DMS 273 (cell line): ENCODE measurements at regions not wholly inside any gene's neighbourhood (a gene's known extent, or its start where the extent isn't known, plus 50 kb on each side); places are given as distances from the start of the nearest gene placed in this dataset.
"Not testable (repeated sequence)": the region's sequence is repeated elsewhere in the genome, so short reads cannot be mapped to it uniquely, and the experiment has no call there.

ENCODE experiments used
- DNase-seq: peaks from one replicate; lab custom pipeline; 2025; ENCODE audit not compliant: unreplicated experiment; lab: John Stamatoyannopoulos, UW

DNA sequence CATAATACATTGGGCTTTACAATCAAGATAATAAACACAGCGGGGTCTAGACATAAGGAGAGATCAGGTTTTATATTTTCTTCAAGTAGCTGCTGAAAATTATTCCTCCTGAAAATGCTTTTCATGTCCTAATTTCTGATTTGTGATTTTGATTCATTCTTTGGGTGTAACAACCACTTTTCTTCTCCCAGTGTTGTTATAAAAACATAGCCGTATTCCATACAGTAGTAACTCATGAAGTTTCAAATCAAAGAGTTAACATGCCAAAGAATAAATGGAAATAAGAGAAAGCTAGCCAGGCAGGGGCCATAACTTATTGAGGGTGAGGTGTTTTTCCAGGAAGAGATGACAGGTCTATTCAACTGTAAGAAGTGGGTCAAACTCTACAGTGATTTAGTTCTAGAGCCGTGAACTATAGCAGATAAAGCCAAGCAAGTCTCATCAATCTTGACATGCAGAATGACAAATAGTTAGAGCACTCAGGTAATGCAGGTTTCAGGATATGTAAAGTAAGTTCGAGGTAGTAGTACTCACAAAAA is 934.4 kb upstream of the SLITRK1 start:
- DNase-seq = no peak

DNA sequence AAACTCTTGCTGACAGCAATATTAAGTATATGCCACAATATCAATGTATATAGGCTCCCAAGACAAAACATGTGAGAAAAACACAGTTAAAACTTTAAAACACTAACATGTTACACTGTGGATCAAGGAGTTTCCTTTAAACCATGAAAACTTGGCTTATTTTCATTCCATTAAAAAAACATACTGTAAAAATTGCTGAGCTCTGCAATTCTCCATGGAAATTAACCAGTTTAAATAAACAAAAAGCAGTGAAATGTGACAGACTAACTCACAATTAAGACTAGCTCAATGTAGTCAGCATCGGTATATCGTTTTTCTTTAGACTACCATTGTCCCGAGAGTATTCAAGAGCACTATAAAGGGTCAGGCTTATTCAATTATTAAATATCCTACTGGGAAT is 930.5 kb upstream of the SLITRK1 start:
- no peak for DNase-seq

DNA sequence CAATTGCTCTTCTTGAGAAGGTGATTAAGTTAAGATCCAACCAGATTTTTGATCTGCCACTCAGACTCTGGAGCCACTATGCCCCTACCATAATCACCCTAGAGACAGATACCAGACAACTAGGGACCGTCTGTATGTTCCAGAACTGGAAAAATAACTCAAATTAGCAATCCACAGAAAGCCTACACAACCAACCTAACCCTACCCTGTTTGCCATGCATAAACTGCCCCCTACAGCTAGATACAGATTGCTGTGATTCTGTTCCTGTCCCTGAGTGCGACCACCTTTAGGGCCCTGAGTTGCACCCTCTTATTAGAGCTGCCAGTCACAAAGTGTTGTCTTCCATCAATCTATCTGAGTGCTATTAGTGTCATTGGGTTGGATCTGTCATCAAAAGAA is 929.8 kb upstream of the SLITRK1 start:
- DNase-seq = no peak

DNA sequence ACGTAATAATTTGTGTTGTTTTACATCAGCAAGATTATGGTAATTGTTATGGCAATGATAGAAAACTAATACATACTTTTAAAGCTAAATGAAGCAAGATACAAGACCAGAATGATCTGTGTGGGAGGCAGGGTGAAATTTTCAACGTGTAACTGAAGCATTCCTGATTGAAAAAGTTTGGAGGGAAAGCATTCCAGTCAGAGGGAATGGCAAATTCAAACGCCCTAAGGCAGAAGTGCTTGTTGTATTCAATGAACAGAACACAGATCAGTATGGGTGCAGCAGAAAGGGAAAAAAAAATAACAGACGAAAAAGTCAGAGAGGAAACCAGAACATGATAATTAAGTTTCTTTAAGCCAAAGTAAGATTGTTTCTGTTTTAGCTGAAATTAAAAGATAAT is 928.5 kb upstream of the SLITRK1 start:
- no peak for DNase-seq

DNA sequence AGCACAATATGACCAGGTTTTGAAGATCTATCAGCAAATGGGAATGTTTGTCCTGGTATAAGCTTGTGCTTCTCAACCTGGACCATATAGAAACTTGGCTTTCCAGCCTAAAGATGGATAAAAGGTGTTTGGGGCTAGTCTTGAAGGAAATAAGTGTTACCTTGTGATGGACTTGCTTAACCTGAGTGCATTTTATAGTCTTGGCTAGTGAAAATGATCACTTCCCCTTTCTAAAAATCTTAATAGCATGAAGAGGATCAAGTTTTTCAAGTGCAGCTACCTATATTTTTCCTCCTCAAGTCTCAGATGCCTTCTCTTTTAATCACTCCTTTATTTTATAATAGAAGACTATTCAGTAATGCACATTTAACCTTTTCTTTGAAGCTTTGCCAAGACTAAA is 919.8 kb upstream of the SLITRK1 start:
- no peak for DNase-seq

DNA sequence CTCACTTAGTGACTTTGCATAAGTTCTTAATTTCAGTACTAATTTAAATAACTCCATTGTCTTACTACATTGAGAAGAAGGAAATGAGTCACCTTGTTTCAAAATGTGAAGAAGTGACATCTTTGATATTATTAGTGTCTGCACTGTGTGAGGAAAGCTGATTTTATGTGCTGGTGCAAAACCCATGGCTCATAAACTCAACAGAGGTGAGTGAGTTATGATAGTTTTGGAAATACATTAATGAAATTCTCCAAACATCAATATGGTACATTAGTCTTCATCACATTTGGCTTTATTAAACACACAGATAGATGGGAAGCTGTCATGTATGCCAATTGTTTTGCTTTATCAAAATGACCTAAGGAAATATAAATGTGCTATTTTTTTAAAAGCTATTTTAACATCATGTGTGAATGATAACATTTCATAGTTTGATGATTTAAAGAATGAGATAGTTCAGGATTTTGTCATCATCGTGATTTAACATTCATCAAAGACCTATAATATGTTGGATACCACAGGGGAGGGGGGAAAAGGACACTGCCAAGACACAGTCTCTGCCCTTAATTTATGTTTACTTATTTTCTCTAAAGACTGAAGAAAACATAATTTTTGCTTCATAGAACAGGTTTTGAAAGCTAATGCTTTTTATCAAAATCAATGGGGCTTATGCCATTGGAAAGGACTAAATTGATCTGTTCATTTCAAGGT is 902.3 kb upstream of the SLITRK1 start:
- no peak for DNase-seq

DNA sequence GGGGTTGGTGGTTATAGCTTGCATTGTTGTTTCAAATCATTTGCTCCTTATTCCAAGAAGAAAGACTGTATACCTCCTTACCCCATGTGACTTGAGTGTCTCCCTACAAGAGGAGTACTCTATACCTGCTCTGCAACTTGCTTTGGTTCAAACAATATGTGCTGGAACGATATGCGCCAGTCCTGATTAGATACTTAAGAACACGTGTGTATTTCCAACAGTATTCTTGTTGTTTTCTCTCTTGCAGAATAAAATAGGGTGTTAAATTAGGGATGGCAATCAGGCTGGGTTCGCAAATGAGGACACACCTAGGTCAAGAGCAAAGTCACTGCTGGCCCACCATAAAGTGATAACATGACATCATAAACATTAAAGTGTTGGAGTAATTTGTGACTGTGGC is 895.0 kb upstream of the SLITRK1 start:
- no peak for DNase-seq

DNA sequence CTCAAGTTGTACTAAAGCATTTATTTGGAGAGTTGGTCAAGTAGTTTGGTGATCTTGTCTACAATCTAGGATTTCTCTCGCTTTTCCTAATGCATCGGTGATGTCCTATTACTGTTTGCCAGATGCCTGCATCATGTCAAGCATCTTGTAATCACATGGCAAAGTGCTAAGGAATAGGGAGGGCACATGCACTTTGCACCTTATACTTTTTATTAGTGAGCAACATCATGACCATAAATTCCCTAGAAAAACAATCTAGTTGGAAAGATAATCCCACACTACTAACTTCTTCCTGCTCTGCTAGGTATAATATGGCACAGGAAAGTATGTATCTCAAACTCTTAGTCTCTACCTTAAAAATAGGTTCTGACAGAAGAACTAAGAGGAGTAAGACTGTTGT is 894.3 kb upstream of the SLITRK1 start:
- DNase-seq = no peak

DNA sequence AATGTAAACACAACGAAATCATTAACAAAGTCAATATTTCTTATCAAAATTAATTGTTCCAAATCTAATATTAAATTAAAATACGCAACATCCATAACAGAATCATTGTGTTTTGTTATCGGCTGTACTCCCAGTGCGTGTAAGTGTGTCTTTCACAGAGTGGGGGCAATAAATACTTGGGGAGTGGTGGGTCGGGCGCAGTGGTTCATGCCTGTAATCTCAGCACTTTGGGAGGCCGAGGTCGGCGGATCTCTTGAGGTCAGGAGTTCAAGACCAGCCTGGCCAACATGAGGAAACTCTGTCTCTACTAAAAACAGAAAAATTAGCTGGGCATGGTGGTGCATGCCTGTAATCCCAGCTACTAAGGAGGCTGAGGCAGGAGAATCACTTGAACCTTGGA is 893.6 kb upstream of the SLITRK1 start:
- not testable (repeated sequence) for DNase-seq

DNA sequence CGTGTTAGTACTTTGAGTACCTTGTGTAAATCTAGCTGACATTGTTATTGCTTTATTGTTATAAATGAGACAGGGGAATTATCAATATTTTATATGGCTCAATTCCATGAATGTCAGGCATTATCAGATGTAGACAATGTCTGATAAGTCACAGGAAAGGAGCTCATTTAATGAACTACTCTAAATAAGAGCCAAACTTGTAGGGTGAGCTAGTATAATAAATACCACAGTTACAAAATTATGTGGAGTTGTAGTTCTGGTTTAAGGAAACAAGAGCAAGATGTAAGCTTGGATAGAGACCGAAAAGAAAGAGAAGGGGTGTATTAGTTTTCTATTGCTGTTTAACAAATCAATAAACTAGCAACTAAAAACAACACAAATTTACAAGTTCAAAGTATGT is 891.8 kb upstream of the SLITRK1 start:
- no peak for DNase-seq

DNA sequence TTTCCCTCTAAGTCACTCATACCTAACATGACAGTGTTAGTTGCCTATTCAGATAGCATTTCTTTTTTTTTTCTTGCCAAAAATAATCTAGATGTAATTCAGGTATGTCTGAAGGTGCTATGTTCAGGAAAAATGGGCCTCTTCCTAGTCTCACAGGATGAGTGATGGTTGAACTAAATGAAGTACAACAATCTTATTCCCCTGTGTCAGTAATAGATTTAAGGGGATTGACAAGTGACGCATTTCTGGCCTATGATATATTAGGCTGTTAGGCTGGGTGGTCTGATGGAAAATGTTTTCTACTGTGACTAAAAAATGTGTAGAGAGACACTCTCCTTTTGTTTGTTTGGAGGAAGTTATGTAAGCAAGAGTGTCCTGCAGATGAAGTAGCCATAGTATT is 878.7 kb upstream of the SLITRK1 start:
- no peak for DNase-seq

DNA sequence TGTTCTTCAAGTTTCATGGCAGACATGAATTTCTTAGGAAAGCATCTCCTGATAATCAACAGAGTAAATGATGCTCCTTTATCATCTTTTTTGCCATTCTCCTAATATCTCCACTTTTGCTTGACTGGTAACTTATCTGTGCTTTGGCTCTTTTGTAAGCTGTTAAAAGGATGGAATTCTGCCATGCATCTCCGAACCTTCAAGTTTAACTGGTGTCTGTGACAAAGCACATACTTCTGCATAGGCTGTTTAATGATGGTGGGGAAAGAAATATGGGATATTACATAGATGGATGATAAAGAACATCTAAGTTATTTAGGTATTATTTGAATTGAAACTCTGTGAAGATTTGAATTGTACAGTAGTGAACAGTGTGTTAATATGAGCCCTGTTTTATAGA is 866.9 kb upstream of the SLITRK1 start:
- DNase-seq = no peak

DNA sequence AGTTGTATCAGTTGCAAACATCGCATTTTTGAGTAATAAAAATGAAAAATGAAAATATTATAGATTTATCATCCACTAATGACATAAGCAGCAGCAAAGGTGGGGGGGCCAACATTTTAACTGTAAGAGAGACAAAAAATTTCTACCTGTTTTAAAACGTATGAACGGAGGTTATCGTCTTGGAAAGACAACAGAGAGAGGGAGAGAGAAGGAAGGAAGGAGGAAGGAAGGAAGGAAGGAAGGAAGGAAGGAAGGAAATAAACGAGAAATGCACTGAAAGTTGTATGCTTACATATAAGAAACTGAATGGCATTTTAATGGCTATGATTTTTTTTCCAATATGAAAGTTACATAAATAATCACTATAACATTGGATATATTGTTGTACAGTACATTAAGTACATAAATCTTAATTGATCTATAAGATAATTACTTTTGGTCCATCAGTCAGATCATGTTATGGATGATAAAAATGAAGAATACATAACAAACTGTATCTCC is 862.8 kb upstream of the SLITRK1 start:
- DNase-seq = no peak

DNA sequence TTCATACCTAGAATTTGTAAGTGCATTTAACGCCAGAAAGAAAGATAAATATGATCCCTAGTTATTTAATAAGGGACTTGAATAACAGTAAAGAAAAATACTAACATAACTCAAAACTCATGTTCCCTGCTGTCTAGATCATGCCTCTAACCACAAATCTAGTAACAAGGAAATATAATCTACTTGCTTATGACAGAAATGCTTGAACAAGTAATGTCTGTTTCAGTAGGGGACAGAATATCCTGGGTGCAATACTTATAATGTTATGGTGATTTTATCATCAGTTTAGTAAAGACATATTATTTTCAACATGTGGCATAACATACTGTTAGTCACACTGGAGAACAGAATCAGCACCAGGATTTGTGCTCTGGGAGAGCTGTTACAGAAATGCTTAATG is 861.9 kb upstream of the SLITRK1 start:
- DNase-seq = no peak

DNA sequence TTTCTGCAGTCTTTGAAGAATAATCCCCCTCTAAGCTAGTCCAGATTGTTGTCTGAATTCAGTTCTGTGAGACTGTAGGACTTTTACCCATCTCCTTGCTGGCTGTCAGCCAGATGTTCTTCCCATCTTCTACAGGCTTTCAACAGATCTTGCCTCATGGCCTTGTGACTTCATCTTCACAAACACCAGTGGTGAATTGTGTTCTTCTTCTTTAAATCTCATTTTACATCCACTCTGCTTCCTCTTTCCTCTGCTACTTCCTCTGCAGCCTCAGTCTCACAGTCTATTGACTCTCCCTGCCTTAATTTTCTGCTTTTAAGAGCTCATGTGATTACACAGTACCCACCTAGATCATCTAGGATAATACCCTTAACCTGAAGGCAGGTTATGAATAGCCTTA is 859.0 kb upstream of the SLITRK1 start:
- no peak for DNase-seq

DNA sequence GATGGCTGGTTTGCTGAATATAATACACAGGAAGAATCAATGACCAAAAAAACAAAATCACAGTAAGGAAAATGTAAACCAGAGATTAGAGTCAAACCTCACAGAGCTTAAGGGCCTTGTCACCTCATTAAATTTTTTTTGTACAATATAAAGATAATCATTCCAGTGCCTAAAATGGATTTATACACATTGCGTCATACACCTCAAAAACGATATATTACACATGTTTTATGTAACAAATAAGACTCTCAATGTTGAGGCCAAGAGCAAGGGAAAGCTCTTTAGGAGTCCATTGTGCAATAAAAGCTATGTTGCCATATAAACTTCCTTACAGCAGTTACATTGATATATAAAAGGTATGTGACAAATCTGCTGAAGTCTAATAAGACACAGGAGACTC is 856.7 kb upstream of the SLITRK1 start:
- no peak for DNase-seq

DNA sequence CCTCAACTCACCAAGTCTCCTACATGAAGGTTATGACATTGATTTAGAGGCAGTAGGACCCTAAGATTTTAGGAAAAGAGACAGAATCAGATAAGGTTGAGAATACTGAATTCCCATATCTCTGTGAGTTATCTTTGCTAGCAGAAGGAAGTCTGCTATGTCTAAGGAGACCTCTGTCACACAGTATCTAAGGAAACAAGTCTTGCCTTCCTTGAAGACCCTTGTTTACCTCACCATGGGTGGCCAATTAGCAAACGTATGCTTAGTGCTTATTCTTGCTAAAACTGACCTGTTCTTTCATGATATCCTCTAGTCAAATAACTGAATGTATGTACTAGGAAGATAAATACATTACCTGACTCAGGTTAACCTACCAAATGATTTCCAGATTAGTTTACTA is 855.4 kb upstream of the SLITRK1 start:
- DNase-seq = no peak

DNA sequence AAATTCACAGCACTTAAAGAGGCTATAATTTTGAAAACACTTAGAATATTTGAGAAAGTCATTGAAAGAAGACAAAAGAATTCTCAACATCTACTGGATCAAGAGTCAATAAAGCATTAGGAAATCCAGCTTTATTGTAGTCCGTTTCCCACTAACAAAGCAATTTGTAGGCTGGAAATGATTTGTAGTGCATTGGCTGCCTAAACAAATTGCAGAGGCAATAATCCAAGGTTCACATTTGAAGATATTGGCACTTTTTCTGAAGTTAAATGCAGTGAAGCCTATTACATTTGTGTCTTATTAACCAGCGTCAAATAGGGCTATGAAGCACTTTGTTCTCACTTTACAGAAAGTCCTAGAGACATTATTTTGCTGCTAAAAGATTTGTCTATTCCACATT is 848.1 kb upstream of the SLITRK1 start:
- no peak for DNase-seq

DNA sequence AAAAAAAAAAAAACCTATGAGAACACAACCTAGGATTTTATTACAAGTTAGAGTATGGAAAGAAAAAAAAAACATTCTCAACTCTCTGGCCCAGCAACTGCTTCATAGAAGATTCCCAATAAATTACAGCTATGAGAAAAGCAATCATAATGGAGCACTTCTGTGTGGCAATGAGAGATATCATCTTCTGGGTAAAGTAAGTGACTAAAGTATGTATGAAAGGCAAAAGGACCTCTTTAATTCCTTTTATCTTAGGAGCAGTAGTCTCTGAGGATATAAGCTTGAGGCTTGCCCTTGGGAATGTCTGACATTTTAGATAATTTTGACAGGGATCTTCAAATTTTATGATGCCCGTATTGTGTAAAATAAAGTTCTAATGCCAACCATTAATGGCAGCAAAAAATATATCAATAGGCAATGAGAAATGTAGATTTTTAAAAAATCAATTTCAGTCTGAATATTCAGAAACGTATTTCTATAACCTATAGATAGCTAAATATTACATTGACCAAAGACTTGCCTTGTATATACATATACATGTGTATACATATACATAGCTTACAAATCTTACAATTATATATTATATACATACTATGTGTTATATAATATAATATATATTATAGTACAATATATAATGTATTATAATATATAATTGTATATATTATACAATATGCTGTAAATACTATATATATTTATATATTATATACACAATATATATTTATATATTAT is 823.9 kb upstream of the SLITRK1 start:
- no peak for DNase-seq

DNA sequence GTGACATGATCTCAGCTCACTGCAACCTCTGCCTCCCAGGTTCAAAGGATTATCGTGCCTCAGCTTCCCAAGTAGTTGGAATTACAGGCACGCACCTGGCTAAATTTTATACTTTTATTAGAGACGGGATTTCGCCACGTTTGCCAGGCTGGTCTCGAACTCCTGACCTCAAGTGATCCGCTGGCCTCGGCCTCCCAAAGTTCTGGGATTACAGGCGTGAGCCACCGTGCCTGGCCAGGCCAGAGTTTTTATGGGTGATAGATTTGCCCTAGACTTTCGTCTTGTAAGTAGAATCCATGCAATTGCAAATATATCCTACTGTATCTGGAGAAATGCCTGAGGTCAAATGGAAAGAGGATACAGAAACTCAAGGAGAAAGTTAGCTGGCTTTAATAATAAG is 819.9 kb upstream of the SLITRK1 start:
- no peak for DNase-seq

DNA sequence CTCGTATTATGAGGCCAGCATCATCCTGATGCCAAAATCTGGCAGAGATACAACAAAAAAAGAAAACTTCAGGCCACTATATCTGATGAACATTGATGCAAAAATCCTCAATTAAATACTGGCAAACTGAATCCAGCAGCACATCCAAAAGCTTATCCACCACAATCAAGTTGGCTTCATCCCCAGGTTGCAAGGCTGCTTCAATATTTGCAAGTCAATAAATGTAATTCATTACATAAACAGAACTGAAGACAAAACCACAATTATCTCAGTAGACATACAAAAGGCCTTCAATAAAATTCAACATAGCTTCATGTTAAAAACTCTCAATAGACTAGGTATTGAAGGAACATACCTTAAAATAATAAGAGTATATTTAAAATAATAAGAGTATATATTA is 815.3 kb upstream of the SLITRK1 start:
- not testable (repeated sequence) for DNase-seq

DNA sequence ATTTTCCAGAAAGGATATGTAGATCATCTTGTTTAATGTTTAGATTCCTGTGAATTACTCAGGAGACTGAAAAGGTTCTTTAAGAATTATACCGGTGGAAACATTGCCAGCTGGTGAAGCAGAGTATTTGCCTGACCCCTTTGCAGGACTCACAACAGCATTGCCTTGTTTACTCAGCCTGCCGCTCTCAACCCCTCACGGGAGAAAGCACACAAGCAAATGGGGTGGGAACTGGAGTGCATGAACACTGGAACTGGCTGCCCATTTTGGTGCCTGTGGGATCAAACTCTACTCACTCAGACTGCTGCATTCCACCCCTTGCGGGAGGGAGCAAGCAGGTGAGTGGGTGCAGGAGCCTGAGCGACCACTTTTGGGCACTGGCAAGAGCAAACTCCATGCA is 804.7 kb upstream of the SLITRK1 start:
- DNase-seq = no peak
